Mammary epithelial cell (primary cell): ENCODE measurements at regions not wholly inside any gene's neighbourhood (a gene's known extent, or its start where the extent isn't known, plus 50 kb on each side); places are given as distances from the start of the nearest gene placed in this dataset.

Source experiments
- EZH2 ChIP-seq: IDR thresholded peaks from 2 replicates; pipeline ENCODE4 v1.6.1; 2012; ENCODE audit warnings: low read length, inconsistent platforms, borderline replicate concordance
- TF ChIP-seq, protein P1 (sequence below), 2 donors: IDR thresholded peaks in 1 of 2; conservative IDR thresholded peaks in 1 of 2; 2 replicates each; pipeline ENCODE4 v1.5.1; 2011 to 2012; ENCODE audit warnings: inconsistent platforms in 2 of 2, low read length in 2 of 2, mild to moderate bottlenecking in 2 of 2, control low read depth in 1 of 2, low read depth in 1 of 2; ENCODE audit not compliant: insufficient read depth in 1 of 2; ENCODE audit errors: extremely low read depth in 1 of 2

DNA sequence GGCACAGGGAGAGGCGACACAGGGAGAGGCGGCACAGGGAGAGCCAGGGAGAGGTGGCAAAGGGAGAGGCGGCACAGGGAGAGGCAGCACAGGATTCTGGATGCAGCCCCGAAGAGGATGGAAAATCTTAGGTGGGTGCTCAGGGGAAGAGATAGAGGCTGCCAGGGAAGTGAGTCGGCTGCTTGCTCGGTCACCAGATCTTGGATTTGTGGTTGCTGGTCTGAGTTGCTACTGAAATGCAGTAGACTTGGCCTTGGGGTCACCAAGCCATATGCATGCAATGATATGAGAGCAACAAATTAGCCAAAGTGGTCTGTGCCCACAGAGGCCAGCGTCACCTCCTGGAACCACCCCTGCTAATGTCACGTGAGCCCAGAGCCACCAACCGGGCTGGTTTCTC, 117.2 kb upstream of the SALL3 start:
- TF ChIP-seq, protein P1, sequence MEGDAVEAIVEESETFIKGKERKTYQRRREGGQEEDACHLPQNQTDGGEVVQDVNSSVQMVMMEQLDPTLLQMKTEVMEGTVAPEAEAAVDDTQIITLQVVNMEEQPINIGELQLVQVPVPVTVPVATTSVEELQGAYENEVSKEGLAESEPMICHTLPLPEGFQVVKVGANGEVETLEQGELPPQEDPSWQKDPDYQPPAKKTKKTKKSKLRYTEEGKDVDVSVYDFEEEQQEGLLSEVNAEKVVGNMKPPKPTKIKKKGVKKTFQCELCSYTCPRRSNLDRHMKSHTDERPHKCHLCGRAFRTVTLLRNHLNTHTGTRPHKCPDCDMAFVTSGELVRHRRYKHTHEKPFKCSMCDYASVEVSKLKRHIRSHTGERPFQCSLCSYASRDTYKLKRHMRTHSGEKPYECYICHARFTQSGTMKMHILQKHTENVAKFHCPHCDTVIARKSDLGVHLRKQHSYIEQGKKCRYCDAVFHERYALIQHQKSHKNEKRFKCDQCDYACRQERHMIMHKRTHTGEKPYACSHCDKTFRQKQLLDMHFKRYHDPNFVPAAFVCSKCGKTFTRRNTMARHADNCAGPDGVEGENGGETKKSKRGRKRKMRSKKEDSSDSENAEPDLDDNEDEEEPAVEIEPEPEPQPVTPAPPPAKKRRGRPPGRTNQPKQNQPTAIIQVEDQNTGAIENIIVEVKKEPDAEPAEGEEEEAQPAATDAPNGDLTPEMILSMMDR (conservative IDR thresholded peaks at IDR 0.05 in 1 of 2, IDR thresholded peaks at IDR 0.05 in 1 of 2; ENCODE audit: extremely low read depth in 1 of 2, insufficient read depth in 1 of 2, low read depth in 1 of 2, low read length in 2 of 2): no peak
- no peak for TF ChIP-seq EZH2
